DOHH2 (cell line): ENCODE measurements at regions not wholly inside any gene's neighbourhood (a gene's known extent, or its start where the extent isn't known, plus 50 kb on each side); places are given as distances from the start of the nearest gene placed in this dataset.

Experiments
- EZH2phosphoT487 ChIP-seq: fragments of 200-600 bp; sonication (generic); IDR thresholded peaks from 2 replicates; pipeline ENCODE4 v1.6.1; 2017; ENCODE audit warnings: borderline replicate concordance, mild to moderate bottlenecking, antibody characterized with exemption, low read length, moderate library complexity, mixed read lengths
- TF ChIP-seq, protein P1 (sequence below): fragments of 200-600 bp; sonication (generic); IDR thresholded peaks from one replicate; pipeline ENCODE4 v1.5.1; 2014; ENCODE audit warnings: antibody characterized with exemption, mild to moderate bottlenecking, low read depth, low read length; ENCODE audit not compliant: poor library complexity, severe bottlenecking

DNA sequence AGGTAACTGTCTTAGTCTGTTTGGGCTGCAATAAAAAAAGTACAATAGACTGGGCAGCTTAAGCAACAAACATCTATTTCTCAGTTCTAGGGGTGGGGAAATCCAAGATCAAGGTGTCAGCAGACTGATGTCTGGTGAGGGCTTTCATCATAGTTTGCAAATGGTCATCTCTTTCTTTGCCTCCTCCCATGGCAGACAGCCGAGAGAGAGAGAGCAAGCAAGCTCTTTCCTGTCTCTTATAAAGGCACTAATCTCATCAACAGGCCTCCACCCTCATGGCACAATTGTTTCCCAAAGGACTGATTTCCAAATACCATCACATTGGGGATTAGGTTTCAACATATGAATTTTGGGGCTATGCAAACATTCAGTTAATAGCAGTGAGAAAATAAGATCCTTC lies 445.6 kb upstream of the FLRT2 start:
- TF ChIP-seq, protein P1, sequence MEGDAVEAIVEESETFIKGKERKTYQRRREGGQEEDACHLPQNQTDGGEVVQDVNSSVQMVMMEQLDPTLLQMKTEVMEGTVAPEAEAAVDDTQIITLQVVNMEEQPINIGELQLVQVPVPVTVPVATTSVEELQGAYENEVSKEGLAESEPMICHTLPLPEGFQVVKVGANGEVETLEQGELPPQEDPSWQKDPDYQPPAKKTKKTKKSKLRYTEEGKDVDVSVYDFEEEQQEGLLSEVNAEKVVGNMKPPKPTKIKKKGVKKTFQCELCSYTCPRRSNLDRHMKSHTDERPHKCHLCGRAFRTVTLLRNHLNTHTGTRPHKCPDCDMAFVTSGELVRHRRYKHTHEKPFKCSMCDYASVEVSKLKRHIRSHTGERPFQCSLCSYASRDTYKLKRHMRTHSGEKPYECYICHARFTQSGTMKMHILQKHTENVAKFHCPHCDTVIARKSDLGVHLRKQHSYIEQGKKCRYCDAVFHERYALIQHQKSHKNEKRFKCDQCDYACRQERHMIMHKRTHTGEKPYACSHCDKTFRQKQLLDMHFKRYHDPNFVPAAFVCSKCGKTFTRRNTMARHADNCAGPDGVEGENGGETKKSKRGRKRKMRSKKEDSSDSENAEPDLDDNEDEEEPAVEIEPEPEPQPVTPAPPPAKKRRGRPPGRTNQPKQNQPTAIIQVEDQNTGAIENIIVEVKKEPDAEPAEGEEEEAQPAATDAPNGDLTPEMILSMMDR, result no peak
- no peak for TF ChIP-seq EZH2phosphoT487
